K562 (cell line): ENCODE measurements at regions not wholly inside any gene's neighbourhood (a gene's known extent, or its start where the extent isn't known, plus 50 kb on each side); places are given as distances from the start of the nearest gene placed in this dataset.

ENCODE experiments used
- CREM ChIP-seq: IDR thresholded peaks from 2 replicates; pipeline ENCODE4 v1.6.1; 2014; ENCODE audit warnings: antibody characterized with exemption, low read depth
- SMC3 ChIP-seq: conservative IDR thresholded peaks from 2 replicates; pipeline ENCODE4 v1.6.1; 2011; ENCODE audit warnings: low read depth, low read length, improper control_type of control experiment; ENCODE audit not compliant: insufficient read depth
- ZKSCAN8 ChIP-seq: fragments of 200-800 bp; sonication (Bioruptor generic); IDR thresholded peaks from 2 replicates; pipeline ENCODE4 v1.6.1; 2016; ENCODE audit warnings: missing genetic modification characterization, missing compliant biosample characterization
- TF ChIP-seq, protein P1 (sequence below), 3 experiments: IDR thresholded peaks in 2 of 3; conservative IDR thresholded peaks in 1 of 3; 2 replicates each; pipeline ENCODE4 v1.5.1; 2011 to 2012; ENCODE audit warnings: low read length in 3 of 3, mild to moderate bottlenecking in 3 of 3, control low read depth in 2 of 3, improper control_type of control experiment in 1 of 3, inconsistent platforms in 1 of 3, low read depth in 1 of 3, mixed read lengths in 1 of 3, moderate library complexity in 1 of 3; ENCODE audit not compliant: insufficient read depth in 2 of 3
- TF ChIP-seq, protein P2 (sequence below), 2 experiments: IDR thresholded peaks; 2 replicates each; pipeline ENCODE4 v1.6.1; 2011; ENCODE audit warnings: borderline replicate concordance in 1 of 2, control low read depth in 1 of 2, low read depth in 1 of 2, low read length in 1 of 2, mild to moderate bottlenecking in 1 of 2, mixed read lengths in 1 of 2, moderate library complexity in 1 of 2; ENCODE audit not compliant: insufficient read depth in 1 of 2, insufficient read length in 1 of 2, poor library complexity in 1 of 2, severe bottlenecking in 1 of 2; ENCODE audit errors: extremely low read depth in 1 of 2

DNA sequence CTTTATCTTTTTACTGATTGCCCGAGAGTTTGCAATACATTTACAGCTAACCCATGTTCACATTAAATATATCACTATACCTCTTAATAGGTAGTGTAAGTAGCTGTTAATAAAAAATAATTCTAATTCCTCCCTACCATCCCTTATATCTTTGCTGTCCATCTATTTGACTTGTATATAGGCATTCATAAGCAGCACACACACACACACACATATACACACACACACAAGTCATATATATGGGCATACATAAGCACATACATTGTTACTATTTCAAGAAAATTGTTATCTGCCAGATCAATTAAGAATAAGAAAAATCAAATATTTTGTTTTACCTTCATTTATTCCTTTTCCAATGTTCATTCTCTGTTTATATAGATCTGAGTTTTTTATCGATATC, 176.4 kb downstream of the PPP1R3A start:
- TF ChIP-seq, protein P1, sequence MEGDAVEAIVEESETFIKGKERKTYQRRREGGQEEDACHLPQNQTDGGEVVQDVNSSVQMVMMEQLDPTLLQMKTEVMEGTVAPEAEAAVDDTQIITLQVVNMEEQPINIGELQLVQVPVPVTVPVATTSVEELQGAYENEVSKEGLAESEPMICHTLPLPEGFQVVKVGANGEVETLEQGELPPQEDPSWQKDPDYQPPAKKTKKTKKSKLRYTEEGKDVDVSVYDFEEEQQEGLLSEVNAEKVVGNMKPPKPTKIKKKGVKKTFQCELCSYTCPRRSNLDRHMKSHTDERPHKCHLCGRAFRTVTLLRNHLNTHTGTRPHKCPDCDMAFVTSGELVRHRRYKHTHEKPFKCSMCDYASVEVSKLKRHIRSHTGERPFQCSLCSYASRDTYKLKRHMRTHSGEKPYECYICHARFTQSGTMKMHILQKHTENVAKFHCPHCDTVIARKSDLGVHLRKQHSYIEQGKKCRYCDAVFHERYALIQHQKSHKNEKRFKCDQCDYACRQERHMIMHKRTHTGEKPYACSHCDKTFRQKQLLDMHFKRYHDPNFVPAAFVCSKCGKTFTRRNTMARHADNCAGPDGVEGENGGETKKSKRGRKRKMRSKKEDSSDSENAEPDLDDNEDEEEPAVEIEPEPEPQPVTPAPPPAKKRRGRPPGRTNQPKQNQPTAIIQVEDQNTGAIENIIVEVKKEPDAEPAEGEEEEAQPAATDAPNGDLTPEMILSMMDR (IDR thresholded peaks at IDR 0.05 in 2 of 3, conservative IDR thresholded peaks at IDR 0.05 in 1 of 3; ENCODE audit: insufficient read depth in 2 of 3, low read depth in 1 of 3, low read length in 3 of 3) = no peak
- TF ChIP-seq ZKSCAN8 (CRISPR knock-in tag) (no peak), CREM (no peak), SMC3 (no peak)
- TF ChIP-seq, protein P2, sequence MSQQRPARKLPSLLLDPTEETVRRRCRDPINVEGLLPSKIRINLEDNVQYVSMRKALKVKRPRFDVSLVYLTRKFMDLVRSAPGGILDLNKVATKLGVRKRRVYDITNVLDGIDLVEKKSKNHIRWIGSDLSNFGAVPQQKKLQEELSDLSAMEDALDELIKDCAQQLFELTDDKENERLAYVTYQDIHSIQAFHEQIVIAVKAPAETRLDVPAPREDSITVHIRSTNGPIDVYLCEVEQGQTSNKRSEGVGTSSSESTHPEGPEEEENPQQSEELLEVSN (IDR thresholded peaks at IDR 0.05; ENCODE audit: borderline replicate concordance in 1 of 2, extremely low read depth in 1 of 2, insufficient read depth in 1 of 2, insufficient read length in 1 of 2, low read depth in 1 of 2, low read length in 1 of 2, poor library complexity in 1 of 2, severe bottlenecking in 1 of 2) = no peak
